Testis (tissue), 2 donors: ENCODE measurements at regions not wholly inside any gene's neighbourhood (a gene's known extent, or its start where the extent isn't known, plus 50 kb on each side); places are given as distances from the start of the nearest gene placed in this dataset.

Source experiments
- DNase-seq: peaks from one replicate; pipeline ENCODE4 v3.0.0-alpha.2; 2019
- H3K27ac ChIP-seq, 2 donors: fragments of 200-600 bp; sonication (generic); one replicate each; pipeline ENCODE4 v1.5.1; 2019
- H3K27me3 ChIP-seq: fragments of 200-600 bp; sonication (generic); one replicate; pipeline ENCODE4 v1.5.1; 2019
- H3K36me3 ChIP-seq: fragments of 200-600 bp; sonication (generic); one replicate; pipeline ENCODE4 v1.5.1; 2017; ENCODE audit warnings: low read depth; ENCODE audit errors: missing control alignments
- H3K4me1 ChIP-seq: fragments of 200-600 bp; sonication (generic); one replicate; pipeline ENCODE4 v1.5.1; 2019
- H3K4me3 ChIP-seq, 2 donors: fragments of 200-600 bp; sonication (generic); one replicate each; pipeline ENCODE4 v1.5.1; 2017 to 2019
- H3K9me3 ChIP-seq: fragments of 200-600 bp; sonication (generic); one replicate; pipeline ENCODE4 v1.5.1; 2017
- CTCF ChIP-seq, 3 experiments: fragments of 450-650 bp in 2 of 3; fragments of 200-600 bp in 1 of 3; sonication (generic) in 1 of 3; IDR thresholded peaks; one replicate each; pipeline ENCODE4 v1.5.1; 2016 to 2019; ENCODE audit warnings: antibody characterized with exemption in 3 of 3, mild to moderate bottlenecking in 2 of 3, moderate library complexity in 1 of 3
- POLR2A ChIP-seq: fragments of 450-650 bp; IDR thresholded peaks from one replicate; pipeline ENCODE4 v1.6.1; 2017; ENCODE audit warnings: antibody characterized with exemption, mild to moderate bottlenecking, moderate library complexity
- WGBS, 2 donors: methylation state at CpG; one replicate each; pipeline ENCODE4 v1.1.5; 2018; 5-methylcytosine and 5-hydroxymethylcytosine counted together
- intact Hi-C: fragments of 100-400 bp; cut with DNase I; formaldehyde crosslinking; loops from one replicate; pipeline ENCODE4 v1.15.1; 2023; ENCODE audit warnings: low total_unique reads

DNA sequence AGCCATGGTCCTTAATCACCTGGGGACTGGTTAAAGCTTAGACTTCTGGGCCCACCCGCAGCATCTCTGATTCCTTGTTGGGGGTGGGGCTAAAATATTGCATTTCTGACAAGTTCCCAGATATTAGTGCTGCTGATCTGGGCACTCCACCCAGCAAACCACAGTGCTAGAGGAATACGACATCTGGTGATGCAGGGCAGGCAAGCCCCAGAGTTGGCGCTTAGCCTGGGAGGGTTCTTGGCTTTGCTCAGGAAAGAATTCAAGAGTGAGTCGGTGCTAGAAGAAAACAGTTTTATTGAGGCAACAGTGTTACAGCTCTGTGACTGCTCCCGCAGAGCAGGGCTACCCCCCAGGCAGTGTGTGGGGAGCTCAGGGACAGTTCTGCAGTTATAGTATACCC is 210.7 kb downstream of the TFAP2C start:
- intact Hi-C loops = no loop called here
- H3K27ac ChIP-seq = no peak overlapping the region

GRCh38 chr20:56840716-56841261 is 211.7 kb downstream of the TFAP2C start:
- Histone ChIP-seq H3K27me3 (no peaks in the 10 kb centered on the region), H3K27ac (no peak overlapping the region), H3K36me3 (no peaks in the 10 kb centered on the region), H3K4me1 (no peaks in the 10 kb centered on the region), H3K4me3 (no peak overlapping the region), H3K9me3 (no peaks in the 10 kb centered on the region)
- TF ChIP-seq CTCF (IDR thresholded peaks at IDR 0.05) = no peak
- TF ChIP-seq POLR2A = no peak
- WGBS, 2 donors = 72 to 76% methylated on average over 3 of the region's 3 CpGs
- DNase-seq = no peak
- intact Hi-C loops = no loop called here

More for the DNA sequence above, 210.7 kb downstream of the TFAP2C start:
- WGBS, 2 donors = 81 to 83% methylated on average over 5 of the region's 5 CpGs
- no peak for DNase-seq
- no peaks in the 10 kb centered on the region for H3K27me3 ChIP-seq
- no peaks in the 10 kb centered on the region for H3K9me3 ChIP-seq
- H3K4me3 ChIP-seq = no peak overlapping the region
- no peaks in the 10 kb centered on the region for H3K36me3 ChIP-seq
- TF ChIP-seq POLR2A (no peak), CTCF (IDR thresholded peaks at IDR 0.05) (no peak)
- H3K4me1 ChIP-seq = no peaks in the 10 kb centered on the region

- 34 to 53% methylated on average over 6 of the region's 6 CpGs for WGBS, 2 donors
- no peak for DNase-seq
- Histone ChIP-seq H3K27me3 (no peaks in the 10 kb centered on the region), H3K4me1 (no peaks in the 10 kb centered on the region), H3K9me3 (no peaks in the 10 kb centered on the region), H3K36me3 (no peaks in the 10 kb centered on the region), H3K4me3 (no peak overlapping the region), H3K27ac (no peak overlapping the region)
- intact Hi-C loops = no loop called here
- no peak for TF ChIP-seq CTCF (IDR thresholded peaks at IDR 0.05)
- no peak for TF ChIP-seq POLR2A
These were observed 212.3 kb downstream of the TFAP2C start for GRCh38 chr20:56841346-56841908.

GRCh38 chr20:56842056-56842455 is 212.9 kb downstream of the TFAP2C start:
- intact Hi-C loops = no loop called here
- TF ChIP-seq CTCF (IDR thresholded peaks at IDR 0.05) (no peak), POLR2A (no peak)
- H3K9me3 ChIP-seq = no peaks in the 10 kb centered on the region

DNA sequence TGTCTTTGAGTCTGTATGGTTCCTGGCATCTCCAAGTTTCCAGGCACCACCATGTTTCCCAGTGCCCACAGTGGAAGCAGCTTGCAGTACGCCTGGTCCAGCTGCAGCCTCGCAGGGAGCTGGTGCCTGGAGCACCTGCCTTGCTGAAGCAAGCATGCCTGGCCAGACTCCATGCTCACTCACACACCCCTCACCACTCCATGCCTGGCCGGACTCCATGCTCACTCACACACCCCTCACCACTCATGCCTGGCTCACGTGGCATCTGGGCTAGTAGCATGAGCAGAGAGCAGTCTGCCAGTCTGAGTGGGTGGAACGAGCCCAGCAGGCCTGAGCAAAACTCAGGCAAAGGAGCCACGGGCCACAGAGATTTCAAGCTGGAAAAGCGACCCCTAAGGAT is 214.3 kb downstream of the TFAP2C start:
- H3K36me3 ChIP-seq = no peaks in the 10 kb centered on the region
- H3K4me1 ChIP-seq = no peaks in the 10 kb centered on the region
- no peak for DNase-seq
- 81 to 93% methylated on average over 5 to 7 of the region's 7 CpGs for WGBS, 2 donors
- H3K4me3 ChIP-seq = no peak overlapping the region
- no peak overlapping the region for H3K27ac ChIP-seq
- H3K27me3 ChIP-seq = no peaks in the 10 kb centered on the region
- intact Hi-C loops = no loop called here
- H3K9me3 ChIP-seq = no peaks in the 10 kb centered on the region
- TF ChIP-seq POLR2A = no peak
- no peak for TF ChIP-seq CTCF (IDR thresholded peaks at IDR 0.05)

More at GRCh38 chr20:56842056-56842455, 212.9 kb downstream of the TFAP2C start:
- Histone ChIP-seq H3K4me3 (no peak overlapping the region), H3K27me3 (no peaks in the 10 kb centered on the region), H3K27ac (no peak overlapping the region), H3K4me1 (no peaks in the 10 kb centered on the region), H3K36me3 (no peaks in the 10 kb centered on the region)
- 86 to 90% methylated on average over 5 to 9 of the region's 9 CpGs for WGBS, 2 donors
- DNase-seq = no peak
